NCI-H2107 treated with DMSO at 0.1 percent for 48 hours (cell line): ENCODE measurements at regions not wholly inside any gene's neighbourhood (a gene's known extent, or its start where the extent isn't known, plus 50 kb on each side); places are given as distances from the start of the nearest gene placed in this dataset.

ENCODE experiments used
- DNase-seq: peaks from one replicate; lab custom pipeline; 2025; ENCODE audit not compliant: unreplicated experiment; lab: John Stamatoyannopoulos, UW

DNA sequence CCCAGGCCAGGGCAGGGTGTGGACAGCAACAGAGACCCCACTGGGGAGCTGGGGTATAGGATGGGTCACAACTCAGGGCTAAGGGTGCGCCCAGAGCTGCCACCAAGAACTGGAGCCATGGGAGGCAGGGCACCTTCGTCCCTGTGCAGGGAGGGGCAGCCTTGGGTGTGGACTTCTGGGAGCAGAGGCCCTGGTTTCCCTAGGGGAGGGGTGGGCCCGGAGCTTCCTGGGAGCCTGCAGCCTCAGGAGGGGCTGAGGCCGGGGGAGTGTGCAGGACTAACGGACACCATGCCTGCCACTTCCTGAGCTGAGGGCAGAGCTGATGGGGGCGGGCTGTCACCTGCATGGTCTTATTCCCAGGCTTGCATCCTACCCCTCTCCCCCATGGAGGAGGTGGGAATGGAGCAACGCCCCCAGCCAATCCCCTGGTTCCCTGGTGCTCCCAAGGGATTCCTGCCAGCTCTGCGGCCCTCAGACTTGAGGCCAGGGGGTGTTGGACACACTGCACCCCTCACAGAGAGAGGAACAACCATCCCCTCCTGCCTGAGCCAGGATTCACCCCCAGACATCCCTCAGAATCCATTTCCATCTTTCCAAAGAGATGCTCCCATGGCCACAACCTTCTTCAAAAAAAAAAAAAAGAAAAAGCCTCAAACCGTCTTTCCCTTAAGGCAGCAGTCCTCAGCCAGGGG lies 225.7 kb downstream of the CTTN start:
- DNase-seq = no peak

DNA sequence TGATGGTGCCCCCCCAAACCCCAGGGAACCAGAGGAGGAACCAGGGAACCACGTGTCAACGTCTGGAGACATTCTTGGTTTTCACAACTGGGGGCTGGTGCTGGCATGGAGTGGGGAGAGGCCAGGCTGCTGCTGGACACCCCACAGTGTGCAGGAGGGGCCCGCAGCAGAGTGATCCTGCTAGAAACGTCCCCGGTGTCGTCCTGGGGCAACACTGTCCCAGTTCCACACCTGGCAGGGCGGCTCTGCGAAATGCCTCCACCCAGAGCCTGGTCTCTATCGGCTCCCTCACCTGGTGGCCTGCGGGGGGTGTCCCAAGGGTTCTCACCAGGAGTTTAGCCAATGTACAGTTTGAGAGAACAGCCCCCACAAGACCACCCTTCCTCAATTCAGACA lies 226.3 kb downstream of the CTTN start:
- DNase-seq = no peak

GRCh38 chr11:70625051-70625450 lies 226.7 kb downstream of the CTTN start:
- no peak for DNase-seq

GRCh38 chr11:70625582-70626518 lies 227.5 kb downstream of the CTTN start:
- no peak for DNase-seq

DNA sequence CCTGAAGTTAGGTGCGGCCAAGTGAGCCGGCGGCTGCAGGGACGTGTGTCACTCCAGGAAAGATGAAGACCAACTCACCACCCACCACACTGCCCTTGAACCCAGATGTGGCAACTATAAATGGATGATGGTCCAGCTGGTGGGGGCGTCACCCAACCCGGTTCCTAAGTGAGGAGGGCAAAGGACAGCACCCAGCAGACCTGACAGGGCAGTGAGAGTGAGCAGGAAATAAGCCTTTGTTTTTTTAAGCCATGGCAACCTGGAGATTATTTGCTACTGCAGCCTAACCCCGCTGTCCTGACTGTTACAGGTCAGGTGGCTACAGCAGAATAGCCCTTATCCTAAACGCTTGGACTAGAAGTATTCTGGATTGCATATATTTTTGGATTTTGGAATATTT lies 228.9 kb downstream of the CTTN start:
- DNase-seq = no peak

GRCh38 chr11:70628176-70628854 lies 230.0 kb downstream of the CTTN start:
- DNase-seq = no peak

- DNase-seq = peak; percentile 36
Measured at GRCh38 chr11:70628855-70629844, 230.8 kb downstream of the CTTN start.

GRCh38 chr11:70630068-70630467 lies 231.7 kb downstream of the CTTN start:
- DNase-seq = no peak

DNA sequence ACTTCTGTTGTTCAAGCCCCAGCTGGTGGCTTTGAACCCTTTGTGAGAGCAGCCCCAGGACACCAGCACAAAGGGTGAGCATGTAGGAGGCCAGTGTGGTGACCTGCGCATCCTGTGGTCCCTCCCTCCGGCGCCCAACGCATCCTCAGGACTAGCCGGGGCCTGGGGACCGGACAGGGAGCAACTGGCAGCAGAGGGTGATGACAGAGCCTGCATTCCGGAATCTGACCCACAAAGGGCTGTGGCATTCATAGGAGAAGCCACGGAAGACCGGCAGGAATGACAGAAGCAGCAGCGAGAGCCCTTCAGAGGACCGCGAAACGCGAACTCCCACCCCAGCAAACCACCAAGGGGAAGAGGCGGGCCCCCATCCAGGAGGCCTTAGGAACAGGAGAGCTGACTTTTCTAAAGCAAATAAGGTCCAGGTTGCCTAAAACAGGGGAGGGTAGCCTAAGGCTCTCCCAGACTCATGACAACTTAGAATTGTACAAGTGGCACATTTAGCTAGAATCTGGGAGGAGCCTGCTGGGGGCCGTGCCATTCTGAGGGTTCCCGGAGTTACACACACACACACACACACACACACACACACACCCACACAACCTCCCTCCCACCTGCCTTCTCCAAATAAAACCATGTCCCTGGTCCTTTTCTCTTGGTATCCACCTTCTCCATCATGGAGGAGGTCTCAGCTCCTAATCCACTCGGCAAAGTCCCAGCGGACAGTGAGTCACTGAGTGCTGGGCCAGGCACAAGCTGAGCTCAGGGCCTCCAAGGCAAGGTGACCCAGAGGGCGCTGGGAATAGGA lies 232.7 kb downstream of the CTTN start:
- peak; percentile 10 for DNase-seq

DNA sequence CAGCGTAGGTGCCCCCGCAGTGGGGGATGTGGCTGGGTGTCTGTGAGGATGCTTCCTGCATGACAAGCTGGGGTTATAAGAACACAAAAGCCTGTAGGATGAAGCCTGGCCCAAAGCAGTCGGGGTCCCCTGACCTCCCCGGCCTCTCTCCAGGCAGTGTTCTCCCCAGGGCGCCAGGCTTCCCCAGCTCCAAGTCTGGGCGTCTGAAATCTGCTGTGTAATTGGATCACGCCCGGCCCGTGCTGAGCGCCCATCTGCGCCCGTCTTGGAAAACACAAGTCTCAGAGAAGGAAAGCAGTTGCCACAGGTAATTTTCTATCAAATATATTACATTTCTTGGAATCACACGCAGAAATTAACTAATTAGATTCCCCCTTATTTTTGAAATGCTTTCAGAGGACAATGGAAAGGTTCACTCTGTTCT lies 233.3 kb downstream of the CTTN start:
- DNase-seq = no peak

DNA sequence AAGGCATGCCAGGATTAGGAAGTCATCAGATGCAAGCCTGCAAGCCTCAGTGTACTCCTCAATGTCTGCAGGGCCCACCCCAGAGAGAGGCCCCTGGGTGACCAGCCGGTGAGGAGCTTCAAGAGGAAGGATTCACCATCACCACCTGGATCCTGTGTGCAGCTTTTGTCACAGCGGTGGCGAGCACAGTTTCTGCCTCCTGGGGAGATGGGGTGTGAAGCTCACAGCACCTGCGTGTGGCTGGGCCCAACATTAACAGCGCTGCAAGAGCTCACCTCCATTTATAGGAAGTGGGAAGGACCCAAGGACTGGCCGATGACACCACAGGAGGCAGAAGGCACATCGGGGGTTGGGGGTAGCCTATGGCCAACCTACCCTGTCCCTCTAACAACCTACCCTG lies 235.3 kb downstream of the CTTN start:
- DNase-seq = peak; percentile 18

DNA sequence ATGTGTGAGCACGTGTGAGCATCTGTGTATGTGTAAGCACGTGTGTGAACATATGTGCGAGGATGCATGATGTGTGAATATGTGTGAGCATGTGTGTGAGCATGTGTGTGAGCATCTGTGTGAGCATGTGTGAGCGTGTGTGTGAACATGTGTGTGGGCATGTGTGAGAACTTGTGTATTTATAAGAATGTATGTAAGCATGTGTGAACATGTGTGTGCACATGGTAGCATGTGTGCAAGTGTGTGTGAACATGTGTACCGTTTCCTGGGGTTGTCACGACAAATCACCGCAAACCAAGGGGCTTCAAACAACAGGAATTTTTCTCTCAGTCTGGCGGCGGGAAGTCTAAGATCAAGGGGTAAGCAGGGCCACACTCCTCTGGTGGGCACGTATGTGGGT lies 238.3 kb downstream of the CTTN start:
- DNase-seq = no peak

DNA sequence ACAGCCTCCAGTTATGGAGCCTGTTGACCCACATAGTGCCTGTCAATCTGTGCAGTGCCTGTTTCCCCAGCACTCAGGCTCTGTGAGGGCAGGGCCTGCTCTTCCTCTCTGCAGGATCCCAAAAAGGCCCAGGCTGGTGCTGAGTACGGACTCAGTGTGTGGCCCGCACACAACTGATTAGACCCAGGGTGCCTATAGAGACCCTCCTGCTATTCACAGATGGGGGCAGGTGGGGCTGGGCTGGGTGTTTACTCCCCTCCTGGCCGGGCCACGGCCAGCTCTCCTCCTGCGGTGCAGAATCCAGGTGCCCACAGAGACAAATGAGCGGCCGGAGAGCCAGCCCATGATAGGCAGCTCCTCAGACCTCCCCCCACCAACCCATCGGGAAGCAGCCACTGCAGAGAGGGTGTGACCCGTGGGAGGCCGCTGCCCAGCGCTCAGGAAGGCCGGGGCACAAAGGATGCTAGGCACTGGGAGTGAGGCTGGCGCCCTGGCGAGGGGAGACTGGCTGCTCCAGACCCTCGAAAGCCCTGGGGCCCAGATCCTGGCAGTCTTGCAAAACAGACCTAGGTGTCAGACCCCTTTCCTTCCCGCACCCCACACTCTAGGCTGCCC lies 239.0 kb downstream of the CTTN start:
- DNase-seq = no peak

DNA sequence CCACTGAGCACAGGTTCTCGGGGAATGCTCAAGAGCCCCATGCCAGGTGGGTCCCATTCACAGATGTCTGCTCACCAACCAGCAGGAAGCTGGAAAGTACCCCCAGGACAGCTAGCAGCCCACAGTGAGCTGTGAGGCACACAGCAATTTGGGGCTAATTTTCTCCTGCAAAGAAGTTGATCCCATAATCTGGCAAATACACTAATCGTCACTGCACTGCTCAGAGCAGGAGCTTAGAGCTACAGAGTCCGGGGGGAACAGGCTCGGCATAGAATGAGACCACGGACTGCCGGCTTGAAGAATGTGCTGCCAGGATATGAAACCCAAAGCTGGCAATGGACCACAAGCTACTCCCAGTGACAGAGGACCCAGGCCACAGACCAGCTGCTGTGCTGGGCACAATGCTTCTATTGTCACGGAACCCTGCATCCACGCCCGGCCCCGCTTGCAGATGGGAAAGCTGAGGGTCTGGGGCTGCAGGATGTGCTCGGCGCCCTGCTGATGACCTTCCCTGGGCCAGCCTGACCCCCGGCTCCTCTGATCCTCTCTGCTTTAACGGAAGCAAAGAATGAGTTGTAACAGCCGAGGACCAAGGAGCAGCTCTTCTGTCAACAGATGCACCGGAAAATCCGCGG lies 239.7 kb downstream of the CTTN start:
- no peak for DNase-seq

- DNase-seq = no peak
Measured at GRCh38 chr11:70640408-70640807, 242.1 kb downstream of the CTTN start.

DNA sequence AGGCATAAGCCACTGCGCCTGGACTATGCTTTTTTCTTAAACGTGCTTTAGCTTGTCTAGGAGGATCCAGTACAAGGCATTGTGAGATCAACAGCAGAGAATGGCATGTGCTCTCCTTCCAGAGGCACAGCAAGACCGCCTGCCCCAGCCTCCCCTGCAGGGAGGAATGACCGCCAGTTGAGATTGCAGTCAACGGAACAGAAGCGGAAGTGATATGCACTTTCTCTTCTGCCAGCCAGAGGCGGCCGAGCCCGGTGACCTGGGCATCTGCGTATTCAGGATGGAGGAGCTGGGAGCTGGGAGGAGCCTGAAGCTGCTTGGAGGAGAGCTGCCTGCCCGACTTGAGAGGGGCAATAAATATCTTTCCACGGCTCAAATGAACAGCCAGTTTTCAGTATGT lies 243.0 kb downstream of the CTTN start:
- DNase-seq = no peak

GRCh38 chr11:70642266-70642665 lies 243.9 kb downstream of the CTTN start:
- no peak for DNase-seq

DNA sequence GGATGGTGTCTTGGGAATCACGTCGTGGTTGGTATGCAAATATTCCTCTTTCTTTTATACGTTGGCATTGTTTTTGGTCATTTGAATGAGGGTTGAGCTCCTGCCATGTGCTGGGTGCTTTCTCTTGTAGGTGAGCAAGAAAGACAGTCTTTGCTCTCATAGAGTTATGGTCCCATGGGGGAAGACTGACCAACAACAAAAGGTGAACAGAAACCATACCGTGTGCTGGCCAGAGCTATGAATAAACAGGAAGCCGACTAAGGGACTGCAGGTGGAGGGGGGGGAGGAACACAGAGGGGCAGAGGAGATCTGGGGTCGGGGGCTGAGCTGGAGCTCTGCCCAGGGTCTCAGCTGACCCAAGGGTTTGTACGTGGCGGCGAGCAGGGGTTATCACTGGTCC lies 245.3 kb downstream of the CTTN start:
- DNase-seq = peak; percentile 4
